ENCODE measurements at regions not wholly inside any gene's neighbourhood (a gene's known extent, or its start where the extent isn't known, plus 50 kb on each side); places are given as distances from the start of the nearest gene placed in this dataset.

GRCh38 chr4:1506956-1507721 is 100.9 kb upstream of the NKX1-1 start:
- TF ChIP-seq POLR2A (IDR thresholded peaks at IDR 0.05; ENCODE audit: low read depth, low read length) (no peak), CTCF (IDR thresholded peaks at IDR 0.05; ENCODE audit: extremely low read depth in 1 of 2, insufficient read depth in 1 of 2, low read depth in 1 of 2, low read length in 2 of 2) (no peak), EZH2 (IDR thresholded peaks at IDR 0.05; ENCODE audit: borderline replicate concordance, low read depth, low read length, severe bottlenecking) (no peak), GATA2 (IDR thresholded peaks at IDR 0.05; ENCODE audit: insufficient read depth, insufficient read length, low read depth, low read length) (no peak), POLR2AphosphoS5 (IDR thresholded peaks at IDR 0.05; ENCODE audit: insufficient read depth, low read depth, low read length) (no peak), MYC (IDR thresholded peaks at IDR 0.05; ENCODE audit: low read depth, low read length) (no peak), MAX (IDR thresholded peaks at IDR 0.05; ENCODE audit: insufficient read depth, insufficient read length) (no peak)

All from endothelial cell of umbilical vein (primary cell).